Large intestine (tissue), 3 donors: ENCODE measurements at regions not wholly inside any gene's neighbourhood (a gene's known extent, or its start where the extent isn't known, plus 50 kb on each side); places are given as distances from the start of the nearest gene placed in this dataset.
"Not testable (repeated sequence)": the region's sequence is repeated elsewhere in the genome, so short reads cannot be mapped to it uniquely, and the experiment has no call there.

Source experiments
- DNase-seq, 2 donors: peaks; one replicate each; pipeline versions ENCODE4 v3.0.0 to v3.0.0-alpha.2; 2013
- H3K27ac ChIP-seq: one replicate; pipeline ENCODE4 v1.5.1; 2013; ENCODE audit warnings: low read length
- H3K27me3 ChIP-seq: 2 replicates; pipeline ENCODE4 v1.6.1; 2013; ENCODE audit warnings: low read length; ENCODE audit not compliant: control insufficient read depth, insufficient read depth
- H3K36me3 ChIP-seq: 2 replicates; pipeline ENCODE4 v1.6.1; 2013; ENCODE audit warnings: low read length; ENCODE audit not compliant: control insufficient read depth, insufficient read depth
- H3K4me1 ChIP-seq: one replicate; pipeline ENCODE4 v1.6.1; 2013; ENCODE audit warnings: low read length; ENCODE audit not compliant: control insufficient read depth, insufficient read depth
- H3K4me3 ChIP-seq: one replicate; pipeline ENCODE4 v1.5.1; 2013; ENCODE audit warnings: low read length
- H3K9me3 ChIP-seq: one replicate; pipeline ENCODE4 v1.6.1; 2013; ENCODE audit warnings: mild to moderate bottlenecking, low read depth, low read length, moderate library complexity; ENCODE audit not compliant: control insufficient read depth
- WGBS: methylation state at CpG from one replicate; pipeline ENCODE4 v1.1.5; 2013; ENCODE audit warnings: low lambda C conversion rate; ENCODE audit not compliant: insufficient coverage; 5-methylcytosine and 5-hydroxymethylcytosine counted together

GRCh38 chrX:117606101-117606500 is 510.5 kb downstream of the KLHL13 start:
- not testable (repeated sequence) for DNase-seq, H3K4me3 ChIP-seq, H3K36me3 ChIP-seq, H3K4me1 ChIP-seq, H3K27ac ChIP-seq, H3K27me3 ChIP-seq, H3K9me3 ChIP-seq

DNA sequence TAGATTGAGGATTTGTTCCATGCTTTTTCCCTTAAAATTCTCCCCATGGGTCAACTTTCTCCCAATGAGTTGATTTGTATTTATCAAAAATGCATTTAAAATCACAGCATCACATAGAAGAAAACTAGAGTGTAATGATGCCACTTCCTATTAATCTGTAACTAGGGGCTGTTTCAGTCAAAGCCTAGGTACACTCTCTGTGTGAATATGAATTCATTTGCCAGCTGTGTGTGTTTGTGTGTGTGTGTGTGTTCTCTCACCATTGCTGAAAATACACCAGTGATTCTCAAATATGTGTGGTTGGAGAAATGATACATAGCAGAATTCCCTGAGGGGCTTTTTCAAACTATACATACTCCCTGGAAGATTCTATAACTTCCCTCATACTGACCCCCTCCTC is 546.5 kb downstream of the KLHL13 start:
- DNase-seq = no peak
- Histone ChIP-seq H3K27me3 (no peaks in the 10 kb centered on the region), H3K9me3 (no peaks in the 10 kb centered on the region), H3K4me1 (peaks cover 2% of the 10 kb centered on the region), H3K4me3 (no peak overlapping the region), H3K27ac (no peak overlapping the region), H3K36me3 (no peaks in the 10 kb centered on the region)

DNA sequence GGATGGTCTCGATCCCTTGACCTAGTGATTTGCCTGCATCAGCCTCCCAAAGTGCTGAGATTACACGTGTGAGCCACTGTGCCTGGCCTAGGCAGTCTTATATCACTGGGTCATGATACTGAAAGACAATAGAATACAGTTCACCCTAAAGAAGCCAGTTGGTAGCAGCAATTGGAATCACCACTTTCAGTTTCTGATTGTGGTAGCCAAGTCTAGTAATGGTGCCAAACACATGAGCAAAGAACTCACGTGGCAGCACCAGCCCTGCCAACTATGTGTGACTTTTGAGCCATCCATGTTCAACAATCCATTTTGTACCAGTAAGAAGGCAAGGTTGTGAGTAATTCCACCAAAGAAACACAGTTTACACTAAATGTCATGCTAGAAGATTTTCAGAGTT is 548.4 kb downstream of the KLHL13 start:
- peak overlapping the region; percentile 12 for H3K27ac ChIP-seq
- no peaks in the 10 kb centered on the region for H3K27me3 ChIP-seq
- DNase-seq = peak in 1 of 2 donors; percentile 23
- H3K36me3 ChIP-seq = no peaks in the 10 kb centered on the region
- H3K9me3 ChIP-seq = no peaks in the 10 kb centered on the region
- no CpG with 5 or more reads among the region's 3 CpGs for WGBS
- no peak overlapping the region for H3K4me3 ChIP-seq
- H3K4me1 ChIP-seq = no peaks in the 10 kb centered on the region

GRCh38 chrX:117543885-117544284 is 572.7 kb downstream of the KLHL13 start:
- Histone ChIP-seq H3K27ac (no peak overlapping the region), H3K27me3 (no peaks in the 10 kb centered on the region), H3K4me3 (no peak overlapping the region), H3K36me3 (no peaks in the 10 kb centered on the region), H3K9me3 (no peaks in the 10 kb centered on the region), H3K4me1 (no peaks in the 10 kb centered on the region)
- DNase-seq = no peak
- whole genome bisulfite sequencing = no CpG with 5 or more reads among the region's 3 CpGs

DNA sequence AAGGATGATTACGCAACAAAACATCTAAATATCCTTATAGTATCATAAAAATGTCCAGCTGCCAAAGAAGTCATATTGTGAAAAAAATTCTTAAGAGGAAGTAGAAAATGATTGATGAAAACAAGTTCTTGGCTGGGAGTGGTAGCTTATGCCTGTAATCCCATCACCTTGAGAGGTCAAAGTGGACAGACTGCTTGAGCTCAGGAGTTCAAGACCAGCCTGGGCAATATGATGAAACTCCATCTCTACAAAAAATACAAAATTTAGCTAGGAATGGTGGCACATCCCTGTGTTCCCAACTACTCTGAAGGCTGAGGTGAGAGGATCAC is 577.6 kb downstream of the KLHL13 start:
- no CpG with 5 or more reads among the region's 1 CpG for WGBS

DNA sequence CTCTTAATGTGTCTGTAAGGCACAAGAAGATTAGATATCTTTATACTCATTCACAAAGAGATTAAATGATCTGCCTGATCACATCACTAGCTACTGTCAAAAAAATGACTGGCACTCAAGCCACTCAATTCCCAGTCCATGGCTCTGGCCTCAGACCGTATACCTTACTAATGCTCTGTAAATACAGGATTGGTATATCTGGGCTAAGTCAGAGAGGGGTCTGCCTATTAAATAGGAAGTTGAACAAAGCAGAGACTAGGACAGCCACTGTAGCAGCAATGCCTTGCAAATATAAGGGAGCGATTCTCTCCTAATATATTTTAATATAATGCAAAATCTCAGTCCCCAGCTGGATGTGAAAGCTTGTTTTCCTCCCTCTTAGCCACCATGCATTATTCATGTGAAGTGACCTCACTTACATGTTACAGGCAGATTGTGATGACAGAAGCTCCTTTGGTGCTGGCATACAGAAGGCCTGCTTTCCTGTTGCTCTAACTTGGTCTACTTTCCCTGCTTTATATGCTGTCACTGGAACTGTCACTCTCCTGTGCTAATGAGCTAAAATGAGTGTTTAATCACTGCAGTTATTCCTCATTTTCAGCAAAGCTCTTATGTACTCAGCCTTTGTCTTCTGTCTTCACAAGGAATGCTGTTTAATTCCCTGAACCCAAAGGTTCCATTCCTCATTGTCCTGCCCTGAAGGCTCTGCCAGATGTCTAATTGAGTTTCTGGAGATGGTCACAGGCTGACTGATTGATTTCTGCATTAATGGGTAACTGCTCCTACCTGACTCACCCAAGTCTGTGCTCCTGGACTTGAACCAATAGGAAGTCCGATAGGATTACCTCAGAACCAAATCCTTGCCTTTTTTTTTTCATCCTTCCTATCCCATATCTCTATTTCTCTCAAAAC is 578.2 kb downstream of the KLHL13 start:
- peak; percentile 21 to 53 for DNase-seq
- WGBS = no CpG with 5 or more reads among the region's 3 CpGs
- no peak overlapping the region for H3K4me3 ChIP-seq
- H3K36me3 ChIP-seq = no peaks in the 10 kb centered on the region
- H3K27me3 ChIP-seq = no peaks in the 10 kb centered on the region
- H3K9me3 ChIP-seq = no peaks in the 10 kb centered on the region
- peak overlapping the region; percentile 23 for H3K27ac ChIP-seq
- H3K4me1 ChIP-seq = no peaks in the 10 kb centered on the region

More for the DNA sequence above, 577.6 kb downstream of the KLHL13 start:
- no peaks in the 10 kb centered on the region for H3K27me3 ChIP-seq
- no peak overlapping the region for H3K4me3 ChIP-seq
- no peak overlapping the region for H3K27ac ChIP-seq
- no peaks in the 10 kb centered on the region for H3K4me1 ChIP-seq
- DNase-seq = peak in 1 of 2 donors; percentile 9
- no peaks in the 10 kb centered on the region for H3K9me3 ChIP-seq
- H3K36me3 ChIP-seq = no peaks in the 10 kb centered on the region

GRCh38 chrX:117532339-117532738 is 584.3 kb downstream of the KLHL13 start:
- no peak for DNase-seq
- Histone ChIP-seq H3K9me3 (no peaks in the 10 kb centered on the region), H3K27ac (no peak overlapping the region), H3K27me3 (no peaks in the 10 kb centered on the region), H3K4me1 (no peaks in the 10 kb centered on the region), H3K4me3 (no peak overlapping the region), H3K36me3 (no peaks in the 10 kb centered on the region)

DNA sequence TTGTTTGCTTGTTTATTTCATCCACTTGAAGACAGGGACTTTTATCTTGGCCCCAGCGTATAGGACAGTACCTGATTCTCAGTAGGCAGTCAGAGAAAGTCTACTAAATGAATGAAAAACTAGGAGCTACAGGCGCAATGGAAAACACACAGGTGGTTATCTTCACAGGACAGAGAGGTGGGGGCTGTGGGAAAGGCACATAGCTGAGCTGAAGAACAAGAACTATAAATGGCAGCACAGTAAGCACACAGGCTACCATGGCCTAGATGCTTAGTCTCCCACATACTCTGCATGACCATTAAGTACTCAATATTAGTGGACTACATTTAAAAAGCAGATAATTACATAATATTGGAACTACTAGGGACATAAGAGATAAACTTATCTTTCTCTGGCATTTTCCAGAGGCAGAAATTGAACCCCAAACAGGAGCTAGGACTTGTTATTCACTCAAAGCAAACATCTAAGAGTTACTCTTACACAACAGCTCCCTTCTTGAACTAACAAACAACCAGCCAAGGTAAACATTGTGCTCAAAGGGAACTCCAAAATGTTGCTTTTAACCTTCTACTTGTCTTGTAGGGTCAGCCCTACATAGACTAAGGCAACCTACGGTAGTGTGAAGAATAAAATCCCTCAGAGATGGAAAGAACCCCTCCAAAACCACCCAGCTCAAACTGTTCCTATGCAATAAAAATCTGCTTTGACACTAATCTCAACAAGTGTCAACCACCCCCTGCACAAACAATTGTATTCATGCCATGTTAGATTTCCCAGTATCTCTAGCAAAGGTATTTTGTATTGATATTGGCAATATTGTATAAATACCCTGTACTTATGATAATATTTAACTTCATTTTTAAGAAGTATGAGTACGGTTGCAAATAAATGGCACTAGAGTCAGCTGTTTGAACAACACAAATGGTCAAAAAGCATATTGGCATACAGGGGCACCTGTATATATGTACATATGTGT is 593.6 kb downstream of the KLHL13 start:
- Histone ChIP-seq H3K4me3 (no peak overlapping the region), H3K27ac (no peak overlapping the region), H3K4me1 (peaks cover 6% of the 10 kb centered on the region), H3K27me3 (no peaks in the 10 kb centered on the region), H3K9me3 (no peaks in the 10 kb centered on the region), H3K36me3 (no peaks in the 10 kb centered on the region)
- no CpG with 5 or more reads among the region's 4 CpGs for WGBS
- no peak for DNase-seq

- no CpG with 5 or more reads among the region's 1 CpG for WGBS
Observed at GRCh38 chrX:117517994-117518393, 598.6 kb downstream of the KLHL13 start.

GRCh38 chrX:117511379-117511778 is 605.2 kb downstream of the KLHL13 start:
- no peaks in the 10 kb centered on the region for H3K27me3 ChIP-seq
- H3K4me1 ChIP-seq = no peaks in the 10 kb centered on the region
- H3K27ac ChIP-seq = no peak overlapping the region
- H3K36me3 ChIP-seq = no peaks in the 10 kb centered on the region
- no peak for DNase-seq
- no peaks in the 10 kb centered on the region for H3K9me3 ChIP-seq
- no peak overlapping the region for H3K4me3 ChIP-seq

More at GRCh38 chrX:117517994-117518393, 598.6 kb downstream of the KLHL13 start:
- no peaks in the 10 kb centered on the region for H3K4me1 ChIP-seq
- DNase-seq = no peak
- no peaks in the 10 kb centered on the region for H3K36me3 ChIP-seq
- H3K27ac ChIP-seq = no peak overlapping the region
- H3K9me3 ChIP-seq = no peaks in the 10 kb centered on the region
- no peak overlapping the region for H3K4me3 ChIP-seq
- H3K27me3 ChIP-seq = no peaks in the 10 kb centered on the region
